DND-41 (cell line): ENCODE measurements at regions not wholly inside any gene's neighbourhood (a gene's known extent, or its start where the extent isn't known, plus 50 kb on each side); places are given as distances from the start of the nearest gene placed in this dataset.

Source experiments
- EZH2 ChIP-seq: IDR thresholded peaks from 3 replicates; pipeline ENCODE4 v1.6.1; 2012; ENCODE audit warnings: borderline replicate concordance, low read depth, mild to moderate bottlenecking, moderate library complexity, low read length, inconsistent platforms; ENCODE audit not compliant: severe bottlenecking
- TF ChIP-seq, protein P1 (sequence below): IDR thresholded peaks from 2 replicates; pipeline ENCODE4 v1.5.1; 2012; ENCODE audit warnings: borderline replicate concordance, low read length, moderate library complexity, mild to moderate bottlenecking; ENCODE audit not compliant: poor library complexity, severe bottlenecking; ENCODE audit errors: extremely low read depth

DNA sequence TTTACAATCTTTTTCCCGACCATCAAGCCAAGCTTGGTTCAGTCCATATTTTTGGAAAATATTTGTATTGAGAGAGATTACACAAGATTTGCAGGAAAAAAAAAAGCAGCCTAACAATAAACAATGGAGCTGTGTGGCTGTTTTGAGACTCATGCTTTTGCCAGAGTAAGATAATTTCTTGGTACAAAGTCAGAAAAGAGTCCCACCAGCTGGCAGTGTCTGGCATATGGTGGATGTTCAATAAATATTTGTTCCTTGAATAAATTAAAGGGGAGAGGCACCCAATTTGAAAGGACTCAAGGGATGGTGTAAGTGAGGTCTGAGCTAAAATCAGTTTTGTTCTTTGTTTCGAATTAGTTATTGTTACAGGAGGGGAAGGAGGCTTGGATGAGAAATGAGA, 78.1 kb upstream of the RPH3A start:
- TF ChIP-seq, protein P1, sequence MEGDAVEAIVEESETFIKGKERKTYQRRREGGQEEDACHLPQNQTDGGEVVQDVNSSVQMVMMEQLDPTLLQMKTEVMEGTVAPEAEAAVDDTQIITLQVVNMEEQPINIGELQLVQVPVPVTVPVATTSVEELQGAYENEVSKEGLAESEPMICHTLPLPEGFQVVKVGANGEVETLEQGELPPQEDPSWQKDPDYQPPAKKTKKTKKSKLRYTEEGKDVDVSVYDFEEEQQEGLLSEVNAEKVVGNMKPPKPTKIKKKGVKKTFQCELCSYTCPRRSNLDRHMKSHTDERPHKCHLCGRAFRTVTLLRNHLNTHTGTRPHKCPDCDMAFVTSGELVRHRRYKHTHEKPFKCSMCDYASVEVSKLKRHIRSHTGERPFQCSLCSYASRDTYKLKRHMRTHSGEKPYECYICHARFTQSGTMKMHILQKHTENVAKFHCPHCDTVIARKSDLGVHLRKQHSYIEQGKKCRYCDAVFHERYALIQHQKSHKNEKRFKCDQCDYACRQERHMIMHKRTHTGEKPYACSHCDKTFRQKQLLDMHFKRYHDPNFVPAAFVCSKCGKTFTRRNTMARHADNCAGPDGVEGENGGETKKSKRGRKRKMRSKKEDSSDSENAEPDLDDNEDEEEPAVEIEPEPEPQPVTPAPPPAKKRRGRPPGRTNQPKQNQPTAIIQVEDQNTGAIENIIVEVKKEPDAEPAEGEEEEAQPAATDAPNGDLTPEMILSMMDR, result no peak
- no peak for TF ChIP-seq EZH2
